ENCODE measurements at regions not wholly inside any gene's neighbourhood (a gene's known extent, or its start where the extent isn't known, plus 50 kb on each side); places are given as distances from the start of the nearest gene placed in this dataset.

GRCh38 chr9:110050925-110051355 is 157.0 kb downstream of the C9orf152 start:
- DNase-seq (ENCODE audit: low read depth, low spot score) = no peak

GRCh38 chr9:110056062-110056461 is 151.9 kb downstream of the C9orf152 start:
- no peak for DNase-seq (ENCODE audit: low read depth, low spot score)

GRCh38 chr9:110058304-110058953 is 149.5 kb downstream of the C9orf152 start:
- peak; percentile 67 for DNase-seq (ENCODE audit: low read depth, low spot score)

GRCh38 chr9:110059461-110059860 is 148.5 kb downstream of the C9orf152 start:
- DNase-seq (ENCODE audit: low read depth, low spot score) = no peak

- DNase-seq (ENCODE audit: low read depth, low spot score) = no peak
Measured at GRCh38 chr9:110064803-110065202, 143.2 kb downstream of the C9orf152 start.

GRCh38 chr9:110065532-110065931 is 142.4 kb downstream of the C9orf152 start:
- DNase-seq (ENCODE audit: low read depth, low spot score) = no peak

GRCh38 chr9:110066929-110067716 is 140.8 kb downstream of the C9orf152 start:
- no peak for DNase-seq (ENCODE audit: low read depth, low spot score)

- no peak for DNase-seq (ENCODE audit: low read depth, low spot score)
Measured at GRCh38 chr9:110068212-110068611, 139.7 kb downstream of the C9orf152 start.

- DNase-seq (ENCODE audit: low read depth, low spot score) = no peak
Measured at GRCh38 chr9:110069326-110070248, 138.4 kb downstream of the C9orf152 start.

GRCh38 chr9:110072597-110073355 is 135.2 kb downstream of the C9orf152 start:
- no peak for DNase-seq (ENCODE audit: low read depth, low spot score)

- DNase-seq (ENCODE audit: low read depth, low spot score) = no peak
Measured at GRCh38 chr9:110073356-110073905, 134.5 kb downstream of the C9orf152 start.

- no peak for DNase-seq (ENCODE audit: low read depth, low spot score)
Measured at GRCh38 chr9:110076894-110077725, 130.8 kb downstream of the C9orf152 start.

- DNase-seq (ENCODE audit: low read depth, low spot score) = no peak
Measured at GRCh38 chr9:110077925-110078324, 130.0 kb downstream of the C9orf152 start.

GRCh38 chr9:110078604-110079003 is 129.4 kb downstream of the C9orf152 start:
- no peak for DNase-seq (ENCODE audit: low read depth, low spot score)

- DNase-seq (ENCODE audit: low read depth, low spot score) = no peak
Measured at GRCh38 chr9:110081395-110081794, 126.6 kb downstream of the C9orf152 start.

GRCh38 chr9:110083866-110084265 is 124.1 kb downstream of the C9orf152 start:
- DNase-seq (ENCODE audit: low read depth, low spot score) = no peak

GRCh38 chr9:110086537-110086936 is 121.4 kb downstream of the C9orf152 start:
- no peak for DNase-seq (ENCODE audit: low read depth, low spot score)

- no peak for DNase-seq (ENCODE audit: low read depth, low spot score)
Measured at GRCh38 chr9:110087605-110088004, 120.4 kb downstream of the C9orf152 start.

GRCh38 chr9:110088099-110088498 is 119.9 kb downstream of the C9orf152 start:
- DNase-seq (ENCODE audit: low read depth, low spot score) = no peak
